ENCODE measurements at regions not wholly inside any gene's neighbourhood (a gene's known extent, or its start where the extent isn't known, plus 50 kb on each side); places are given as distances from the start of the nearest gene placed in this dataset.

DNA sequence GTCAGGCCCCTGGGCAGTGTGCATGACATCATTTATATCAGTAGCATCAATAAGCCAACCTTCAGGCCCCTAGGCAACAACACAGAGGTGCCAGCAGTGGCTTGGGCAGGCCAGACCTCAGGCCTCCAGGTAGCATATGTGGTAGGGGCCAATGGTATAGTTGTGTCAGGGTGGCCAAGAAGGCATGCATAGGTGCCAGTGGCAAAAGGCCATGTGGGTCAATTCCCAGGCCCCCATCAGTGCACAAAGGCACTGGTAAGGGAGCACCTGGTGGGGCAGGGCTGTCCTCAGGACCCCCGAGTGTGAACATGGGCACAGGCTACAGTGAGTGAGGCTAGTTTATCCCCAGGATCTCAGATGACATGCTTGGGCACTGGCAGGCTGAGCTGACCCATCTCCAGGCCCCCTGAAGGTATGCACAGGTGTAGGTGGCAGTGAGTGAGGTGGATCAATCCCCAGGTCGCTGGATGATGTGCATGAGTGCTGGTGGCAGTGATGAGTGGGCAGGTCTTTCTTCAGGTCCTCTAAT is 244.1 kb upstream of the ZNF385D start:
- TF ChIP-seq EZH2 (IDR thresholded peaks at IDR 0.05): no peak
- TF ChIP-seq FOXP2 (optimal IDR thresholded peaks at IDR 0.05; ENCODE audit: control extremely low read depth, extremely low read length, insufficient read depth): no peak

Measured in SK-N-MC (cell line).